Inferior parietal cortex (tissue), 1 donor: ENCODE measurements at regions not wholly inside any gene's neighbourhood (a gene's known extent, or its start where the extent isn't known, plus 50 kb on each side); places are given as distances from the start of the nearest gene placed in this dataset.

Experiments used
- DNase-seq: peaks from one replicate; pipeline ENCODE4 v3.0.0-alpha.2; 2016; ENCODE audit errors: extremely low spot score

- no peak for DNase-seq
These were observed 490.8 kb downstream of the IGSF11 start for GRCh38 chr3:118543832-118544231.

GRCh38 chr3:118544458-118544857 is 490.2 kb downstream of the IGSF11 start:
- DNase-seq, result no peak

GRCh38 chr3:118548434-118548833 is 486.2 kb downstream of the IGSF11 start:
- no peak for DNase-seq

GRCh38 chr3:118550122-118550521 is 484.5 kb downstream of the IGSF11 start:
- DNase-seq, result no peak

- no peak for DNase-seq
These were observed 484.1 kb downstream of the IGSF11 start for GRCh38 chr3:118550556-118550955.

GRCh38 chr3:118554148-118554838 is 480.4 kb downstream of the IGSF11 start:
- DNase-seq, result no peak

GRCh38 chr3:118556983-118557382 is 477.7 kb downstream of the IGSF11 start:
- DNase-seq, result no peak

GRCh38 chr3:118557513-118557912 is 477.1 kb downstream of the IGSF11 start:
- DNase-seq, result no peak

- DNase-seq, result no peak
These were observed 475.4 kb downstream of the IGSF11 start for GRCh38 chr3:118559286-118559685.

- no peak for DNase-seq
These were observed 469.8 kb downstream of the IGSF11 start for GRCh38 chr3:118564800-118565199.

- no peak for DNase-seq
These were observed 460.7 kb downstream of the IGSF11 start for GRCh38 chr3:118573912-118574311.

GRCh38 chr3:118577055-118577777 is 457.4 kb downstream of the IGSF11 start:
- DNase-seq, result no peak

GRCh38 chr3:118578559-118578958 is 456.1 kb downstream of the IGSF11 start:
- DNase-seq, result no peak

- DNase-seq, result no peak
These were observed 447.5 kb downstream of the IGSF11 start for GRCh38 chr3:118587037-118587741.

- DNase-seq, result no peak
These were observed 446.8 kb downstream of the IGSF11 start for GRCh38 chr3:118587847-118588246.

- DNase-seq, result no peak
These were observed 441.4 kb downstream of the IGSF11 start for GRCh38 chr3:118593277-118593670.

- DNase-seq, result no peak
These were observed 437.5 kb downstream of the IGSF11 start for GRCh38 chr3:118597184-118597583.

- DNase-seq, result no peak
These were observed 426.5 kb downstream of the IGSF11 start for GRCh38 chr3:118607915-118608820.

GRCh38 chr3:118618247-118619040 is 416.2 kb downstream of the IGSF11 start:
- DNase-seq, result no peak

GRCh38 chr3:118626453-118626852 is 408.2 kb downstream of the IGSF11 start:
- no peak for DNase-seq
